D721Med (cell line): ENCODE measurements at regions not wholly inside any gene's neighbourhood (a gene's known extent, or its start where the extent isn't known, plus 50 kb on each side); places are given as distances from the start of the nearest gene placed in this dataset.

Experiments used
- DNase-seq: peaks from one replicate; pipeline ENCODE4 v3.0.0; 2011; ENCODE audit warnings: low spot score; ENCODE audit not compliant: insufficient read length
- FAIRE-seq: peaks from 2 replicates; lab custom pipeline; 2011; peaks lifted over from hg19 to GRCh38; lab: Jason Lieb, UNC
- CTCF ChIP-seq: IDR thresholded peaks from 2 replicates; pipeline ENCODE4 v1.5.1; 2012; ENCODE audit warnings: mild to moderate bottlenecking, control low read depth; ENCODE audit not compliant: insufficient read depth; ENCODE audit errors: missing control alignments

GRCh38 chr15:25510146-25510545 is 71.3 kb upstream of the UBE3A start:
- FAIRE-seq = no peak
- DNase-seq = no peak
- no peak for TF ChIP-seq CTCF

- FAIRE-seq (no peak), DNase-seq (no peak)
- TF ChIP-seq CTCF = no peak
These were observed 70.9 kb upstream of the UBE3A start for GRCh38 chr15:25509703-25510102.

- peak; percentile 75 for TF ChIP-seq CTCF
- FAIRE-seq (no peak), DNase-seq (peak; percentile 28)
These were observed 69.7 kb upstream of the UBE3A start for GRCh38 chr15:25508369-25509002.

- no peak for TF ChIP-seq CTCF
- FAIRE-seq = no peak
- no peak for DNase-seq
These were observed 65.5 kb upstream of the UBE3A start for GRCh38 chr15:25504307-25504706.

- DNase-seq (no peak), FAIRE-seq (peak; percentile 58)
- TF ChIP-seq CTCF = peak; percentile 70
These were observed 63.1 kb upstream of the UBE3A start for GRCh38 chr15:25501828-25502446.

GRCh38 chr15:25498835-25499234 is 60.0 kb upstream of the UBE3A start:
- TF ChIP-seq CTCF = no peak
- FAIRE-seq = no peak

GRCh38 chr15:25497934-25498333 is 59.1 kb upstream of the UBE3A start:
- no peak for TF ChIP-seq CTCF
- FAIRE-seq (no peak), DNase-seq (no peak)

More at GRCh38 chr15:25498835-25499234, 60.0 kb upstream of the UBE3A start:
- no peak for DNase-seq
